T-helper 1 cell (primary cell): ENCODE measurements at regions not wholly inside any gene's neighbourhood (a gene's known extent, or its start where the extent isn't known, plus 50 kb on each side); places are given as distances from the start of the nearest gene placed in this dataset.
A peak's percentile ranks its signal among the peaks of the same experiment; 100 is the strongest.
"Not testable (repeated sequence)": the region's sequence is repeated elsewhere in the genome, so short reads cannot be mapped to it uniquely, and the experiment has no call there.

Source experiments
- DNase-seq, 5 donors: peaks; one replicate each; pipeline ENCODE4 v3.0.0-alpha.2; 2012 to 2020

- DNase-seq: no peak
Observed at GRCh38 chr2:88396209-88396608, 56.3 kb downstream of the FOXI3 start.

- DNase-seq: no peak
Observed at GRCh38 chr2:88377641-88377991, 74.9 kb downstream of the FOXI3 start.

- DNase-seq: no peak
Observed at GRCh38 chr2:88372042-88372441, 80.5 kb downstream of the FOXI3 start.

- DNase-seq: not testable (repeated sequence)
Observed at GRCh38 chr2:88365408-88365807, 87.1 kb downstream of the FOXI3 start.

- no peak for DNase-seq
Observed at GRCh38 chr2:88355486-88355885, 97.0 kb downstream of the FOXI3 start.

GRCh38 chr2:88351249-88351601 lies 101.3 kb downstream of the FOXI3 start:
- no peak for DNase-seq

GRCh38 chr2:88350331-88351248 lies 101.9 kb downstream of the FOXI3 start:
- DNase-seq: peak; percentile 17 to 64 (median 47)

- DNase-seq: no peak
Observed at GRCh38 chr2:88345842-88346241, 106.7 kb downstream of the FOXI3 start.

GRCh38 chr2:88342749-88343148 lies 109.7 kb downstream of the FOXI3 start:
- DNase-seq: peak in 1 of 5 donors; percentile 62

GRCh38 chr2:88334418-88334817 lies 118.1 kb downstream of the FOXI3 start:
- DNase-seq: no peak

GRCh38 chr2:88331239-88331638 lies 121.3 kb downstream of the FOXI3 start:
- DNase-seq: no peak

- no peak for DNase-seq
Observed at GRCh38 chr2:88329815-88330603, 122.5 kb downstream of the FOXI3 start.

GRCh38 chr2:88321449-88322248 lies 130.8 kb downstream of the FOXI3 start:
- DNase-seq: no peak

- DNase-seq: no peak
Observed at GRCh38 chr2:88320076-88320773, 132.3 kb downstream of the FOXI3 start.

GRCh38 chr2:88318956-88319330 lies 133.6 kb downstream of the FOXI3 start:
- DNase-seq: no peak

GRCh38 chr2:88318071-88318955 lies 134.2 kb downstream of the FOXI3 start:
- DNase-seq: no peak

- DNase-seq: no peak
Observed at GRCh38 chr2:88310787-88311186, 140.6 kb downstream of the THNSL2 start.

- DNase-seq: no peak
Observed at GRCh38 chr2:88307817-88308216, 137.7 kb downstream of the THNSL2 start.

GRCh38 chr2:88303865-88304264 lies 133.7 kb downstream of the THNSL2 start:
- no peak for DNase-seq

GRCh38 chr2:88296247-88296646 lies 126.1 kb downstream of the THNSL2 start:
- no peak for DNase-seq

- no peak for DNase-seq
Observed at GRCh38 chr2:88283886-88284592, 113.9 kb downstream of the THNSL2 start.
